ENCODE measurements at regions not wholly inside any gene's neighbourhood (a gene's known extent, or its start where the extent isn't known, plus 50 kb on each side); places are given as distances from the start of the nearest gene placed in this dataset.

- Histone ChIP-seq H3K4me3 (ENCODE audit: insufficient read depth, low read length) (no peak overlapping the region), H3K27me3 (ENCODE audit: insufficient read depth, low read length) (no peaks in the 10 kb centered on the region), H2AFZ (ENCODE audit: low read length) (no peak overlapping the region), H3K27ac (ENCODE audit: low read depth, low read length) (no peak overlapping the region), H3K36me3 (ENCODE audit: insufficient read depth, low read length) (no peaks in the 10 kb centered on the region), H3K9me3 (ENCODE audit: low read depth, low read length) (no peaks in the 10 kb centered on the region), H3K4me1 (ENCODE audit: insufficient read depth, low read length) (no peaks in the 10 kb centered on the region), H3K4me2 (ENCODE audit: insufficient read depth, low read length) (no peak overlapping the region), H3K79me2 (ENCODE audit: insufficient read depth, low read length) (no peaks in the 10 kb centered on the region), H4K20me1 (ENCODE audit: insufficient read depth, low read length) (no peaks in the 10 kb centered on the region)
- DNase-seq (ENCODE audit: insufficient read length, low spot score, missing footprints): no peak
- TF ChIP-seq CTCF (IDR thresholded peaks at IDR 0.05; ENCODE audit: extremely low read depth, low read depth, low read length): no peak
Measured at GRCh38 chr14:65993103-65993502, 493.1 kb upstream of the CCDC196 start.

DNA sequence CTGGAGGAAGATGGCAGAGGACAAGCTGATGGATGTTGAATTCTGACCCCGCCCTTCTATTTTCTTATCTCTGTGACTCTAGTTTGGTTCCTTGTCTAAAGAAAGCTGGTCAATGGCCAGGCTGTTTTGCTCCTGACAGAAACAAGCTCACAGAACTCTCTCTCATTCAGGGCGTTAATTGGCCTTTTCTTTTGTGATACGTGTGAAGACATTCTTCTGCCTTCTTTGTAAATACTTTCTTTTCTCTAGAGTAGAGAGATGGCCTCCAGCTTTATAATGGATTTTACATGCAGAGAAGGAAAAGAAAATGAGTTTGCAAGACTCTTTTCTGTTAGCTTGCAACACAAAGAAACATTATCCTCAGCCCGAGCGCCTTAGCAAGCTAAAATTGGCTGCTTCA, 492.2 kb upstream of the CCDC196 start:
- Histone ChIP-seq H2AFZ (ENCODE audit: low read length) (no peak overlapping the region), H3K9me3 (ENCODE audit: low read depth, low read length) (no peaks in the 10 kb centered on the region), H3K36me3 (ENCODE audit: insufficient read depth, low read length) (no peaks in the 10 kb centered on the region), H3K27ac (ENCODE audit: low read depth, low read length) (no peak overlapping the region), H4K20me1 (ENCODE audit: insufficient read depth, low read length) (no peaks in the 10 kb centered on the region), H3K79me2 (ENCODE audit: insufficient read depth, low read length) (no peaks in the 10 kb centered on the region), H3K4me2 (ENCODE audit: insufficient read depth, low read length) (no peak overlapping the region), H3K27me3 (ENCODE audit: insufficient read depth, low read length) (no peaks in the 10 kb centered on the region), H3K4me1 (ENCODE audit: insufficient read depth, low read length) (no peaks in the 10 kb centered on the region), H3K4me3 (ENCODE audit: insufficient read depth, low read length) (no peak overlapping the region)
- no peak for DNase-seq (ENCODE audit: insufficient read length, low spot score, missing footprints)
- no peak for TF ChIP-seq CTCF (IDR thresholded peaks at IDR 0.05; ENCODE audit: extremely low read depth, low read depth, low read length)

DNA sequence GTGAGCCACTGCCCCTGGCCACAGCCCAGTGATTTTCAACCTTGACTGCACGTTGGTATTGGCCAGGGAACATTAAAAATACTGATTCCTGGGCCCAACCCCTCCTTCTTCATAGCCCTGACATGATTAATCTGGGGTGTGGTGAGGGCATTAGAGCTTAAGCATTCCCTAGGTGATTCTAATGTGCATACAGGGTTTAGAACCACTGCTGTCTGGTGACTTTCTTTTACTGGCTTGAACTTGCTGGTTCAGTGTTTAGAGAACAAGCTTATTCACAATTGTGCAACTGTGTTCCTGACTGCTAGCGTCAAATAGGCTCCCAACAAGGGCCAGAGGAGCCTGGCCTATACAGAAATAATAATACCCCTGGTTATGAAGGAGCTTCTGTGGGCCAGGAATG, 488.8 kb upstream of the CCDC196 start:
- H2AFZ ChIP-seq (ENCODE audit: low read length): no peak overlapping the region
- H3K4me3 ChIP-seq (ENCODE audit: insufficient read depth, low read length): no peak overlapping the region
- no peak for TF ChIP-seq CTCF (IDR thresholded peaks at IDR 0.05; ENCODE audit: extremely low read depth, low read depth, low read length)
- DNase-seq (ENCODE audit: insufficient read length, low spot score, missing footprints): no peak
- no peaks in the 10 kb centered on the region for H3K4me1 ChIP-seq (ENCODE audit: insufficient read depth, low read length)
- no peaks in the 10 kb centered on the region for H3K36me3 ChIP-seq (ENCODE audit: insufficient read depth, low read length)
- no peak overlapping the region for H3K4me2 ChIP-seq (ENCODE audit: insufficient read depth, low read length)
- no peaks in the 10 kb centered on the region for H4K20me1 ChIP-seq (ENCODE audit: insufficient read depth, low read length)
- no peaks in the 10 kb centered on the region for H3K79me2 ChIP-seq (ENCODE audit: insufficient read depth, low read length)
- H3K27ac ChIP-seq (ENCODE audit: low read depth, low read length): no peak overlapping the region
- H3K9me3 ChIP-seq (ENCODE audit: low read depth, low read length): no peaks in the 10 kb centered on the region
- H3K27me3 ChIP-seq (ENCODE audit: insufficient read depth, low read length): no peaks in the 10 kb centered on the region

DNA sequence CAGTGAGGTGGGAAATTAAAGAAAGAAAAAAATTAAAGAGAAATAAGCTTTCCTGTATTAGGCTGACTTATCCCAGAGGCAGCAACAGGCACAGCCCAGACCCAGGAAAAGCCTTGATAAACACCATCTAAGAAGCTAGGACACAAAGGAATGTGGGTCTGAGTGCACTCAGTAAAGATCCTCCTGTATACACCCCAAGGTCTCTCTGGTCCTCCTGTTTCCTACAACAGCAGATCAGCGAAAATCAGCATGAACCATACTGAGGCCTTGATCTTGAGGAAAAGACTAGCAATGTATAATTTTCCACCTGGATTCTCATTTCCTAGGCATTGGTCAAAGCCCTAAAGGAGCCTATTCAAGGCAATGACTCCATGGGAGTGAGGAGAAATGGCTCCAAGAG, 486.3 kb upstream of the CCDC196 start:
- no peak for TF ChIP-seq CTCF (IDR thresholded peaks at IDR 0.05; ENCODE audit: extremely low read depth, low read depth, low read length)
- DNase-seq (ENCODE audit: insufficient read length, low spot score, missing footprints): no peak
- no peak overlapping the region for H3K27ac ChIP-seq (ENCODE audit: low read depth, low read length)
- no peaks in the 10 kb centered on the region for H3K4me1 ChIP-seq (ENCODE audit: insufficient read depth, low read length)
- H3K79me2 ChIP-seq (ENCODE audit: insufficient read depth, low read length): no peaks in the 10 kb centered on the region
- no peaks in the 10 kb centered on the region for H3K36me3 ChIP-seq (ENCODE audit: insufficient read depth, low read length)
- H4K20me1 ChIP-seq (ENCODE audit: insufficient read depth, low read length): no peaks in the 10 kb centered on the region
- H3K27me3 ChIP-seq (ENCODE audit: insufficient read depth, low read length): no peaks in the 10 kb centered on the region
- no peak overlapping the region for H3K4me2 ChIP-seq (ENCODE audit: insufficient read depth, low read length)
- no peak overlapping the region for H2AFZ ChIP-seq (ENCODE audit: low read length)
- H3K9me3 ChIP-seq (ENCODE audit: low read depth, low read length): no peaks in the 10 kb centered on the region
- no peak overlapping the region for H3K4me3 ChIP-seq (ENCODE audit: insufficient read depth, low read length)

Measured in osteoblast (primary cell).